ENCODE measurements at regions not wholly inside any gene's neighbourhood (a gene's known extent, or its start where the extent isn't known, plus 50 kb on each side); places are given as distances from the start of the nearest gene placed in this dataset.
"Not testable (repeated sequence)": the region's sequence is repeated elsewhere in the genome, so short reads cannot be mapped to it uniquely, and the experiment has no call there.

DNA sequence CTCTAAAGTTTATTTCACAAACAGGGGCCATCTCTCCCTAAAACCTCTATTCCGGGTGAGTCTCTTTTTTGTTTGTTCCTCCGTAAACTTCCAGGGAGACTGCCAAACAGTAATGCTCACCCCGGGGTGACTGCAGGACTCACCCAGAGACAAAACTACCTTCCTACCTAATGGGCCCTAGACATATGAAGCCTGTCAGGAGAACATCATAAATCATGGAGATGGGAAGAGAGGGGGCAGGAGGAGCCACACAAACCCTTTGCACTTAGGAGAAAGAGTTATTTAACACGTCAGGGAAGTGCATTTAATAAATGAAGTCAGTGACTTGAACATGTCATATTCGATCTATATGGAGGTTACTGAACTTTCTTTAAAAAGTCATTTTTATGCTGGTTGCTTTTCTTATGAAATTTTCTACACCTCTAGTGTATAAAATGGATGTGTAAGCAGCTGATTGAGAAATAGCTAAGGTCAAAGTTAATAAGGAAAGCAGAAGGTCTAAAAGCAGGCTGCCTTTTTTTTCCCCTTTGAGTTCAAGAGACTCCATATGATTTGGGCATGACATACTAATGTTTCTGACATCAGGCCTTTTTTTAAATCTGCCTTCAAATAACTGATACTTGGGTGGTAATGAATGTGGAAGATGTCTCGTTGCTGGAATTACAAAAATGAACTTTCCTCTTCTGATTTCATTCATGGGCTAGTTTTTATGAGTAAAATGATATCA lies 286.9 kb upstream of the USP25 start:
- DNase-seq = no peak

DNA sequence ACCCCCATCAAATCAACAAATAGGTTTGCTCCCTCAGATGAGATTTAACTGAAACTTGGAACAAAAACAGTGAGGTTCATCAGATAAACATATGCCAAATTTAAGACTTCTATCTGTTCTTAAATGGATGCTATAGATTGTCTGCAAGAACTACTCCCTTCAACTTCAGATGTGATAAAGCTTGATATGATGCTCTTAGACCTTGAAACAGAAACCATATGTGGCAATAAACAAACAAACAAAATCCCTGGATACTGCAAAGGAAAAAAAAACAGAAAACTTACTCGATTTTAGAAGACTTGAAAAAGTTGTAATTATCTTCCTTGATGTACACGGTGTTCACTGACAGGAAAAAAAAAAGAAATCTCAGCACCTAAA lies 286.1 kb upstream of the USP25 start:
- DNase-seq = no peak

DNA sequence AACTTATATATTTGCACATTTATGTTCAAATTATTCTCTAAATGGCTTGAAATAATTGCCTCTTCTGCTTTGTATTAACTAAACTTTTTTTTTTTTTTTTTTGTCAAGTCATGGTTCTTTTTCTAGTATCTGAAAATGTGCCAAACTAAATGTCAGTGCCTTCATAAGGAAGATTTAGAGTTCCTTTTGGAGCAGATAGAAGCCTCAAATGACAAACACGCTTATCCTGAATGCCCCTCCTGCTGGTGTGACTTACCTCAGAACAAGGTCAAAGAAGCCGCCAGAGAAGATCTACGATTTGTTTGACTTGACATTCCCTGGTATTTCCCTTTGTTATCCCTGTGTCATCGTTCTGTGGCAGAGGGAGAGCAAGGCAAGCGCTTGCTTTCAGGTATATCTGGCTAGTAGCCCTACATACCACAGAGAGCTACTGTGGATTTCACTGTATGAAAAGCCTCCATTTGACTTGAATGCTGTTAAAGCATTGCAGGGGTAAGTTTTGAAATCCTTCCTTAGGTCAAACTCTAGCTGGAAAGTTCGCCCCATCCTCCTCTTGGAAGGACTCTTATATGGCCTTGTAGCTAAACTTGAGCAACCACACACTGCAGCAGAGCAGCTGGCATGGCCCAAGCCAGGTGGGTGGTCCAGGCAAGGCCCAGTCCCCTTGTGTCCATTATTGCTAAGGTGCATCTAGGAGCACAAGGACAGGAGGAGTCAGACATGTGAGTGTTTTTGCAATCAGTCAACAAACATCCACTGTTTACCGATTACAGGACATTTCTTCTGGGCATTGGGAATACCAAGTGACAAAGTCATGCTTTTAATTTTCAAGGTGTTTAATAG lies 285.4 kb upstream of the USP25 start:
- no peak for DNase-seq

DNA sequence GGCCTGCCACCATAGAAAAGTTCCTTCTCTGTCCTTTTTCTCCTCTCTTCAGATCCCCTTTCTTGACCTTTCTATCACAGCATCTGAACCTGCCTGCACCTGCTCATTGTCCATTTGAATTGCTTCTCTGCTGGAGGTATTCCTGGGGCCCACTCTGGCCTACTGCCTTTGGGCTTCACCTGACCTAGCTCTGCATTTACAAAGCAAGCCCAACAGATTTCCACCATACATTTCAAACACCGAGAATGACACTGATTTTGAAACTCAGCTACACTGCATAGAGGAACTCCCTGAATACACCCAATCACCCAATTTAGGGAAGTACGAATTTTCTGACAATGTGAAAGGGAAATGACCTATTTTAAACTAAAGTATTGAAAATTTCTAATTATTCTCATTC lies 284.5 kb upstream of the USP25 start:
- DNase-seq = no peak

DNA sequence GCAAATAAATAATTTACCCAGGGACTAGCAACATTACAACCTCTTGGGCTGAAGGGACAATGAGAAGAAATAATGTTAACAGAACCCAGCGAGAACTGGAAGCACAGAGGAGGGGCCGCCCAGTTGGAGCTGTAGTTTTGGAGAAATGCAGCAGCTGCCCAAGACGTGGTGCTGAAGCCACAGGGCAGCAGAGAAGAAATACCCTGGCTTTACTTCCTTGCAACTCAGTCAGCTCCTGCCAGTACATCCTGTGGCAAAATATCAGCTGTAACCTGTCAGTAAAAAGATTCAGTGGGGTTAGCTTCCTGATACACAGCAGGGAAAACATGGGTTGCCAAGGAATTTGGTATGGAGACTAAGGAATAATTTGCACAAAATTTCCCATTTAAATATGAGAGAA lies 283.6 kb upstream of the USP25 start:
- DNase-seq = no peak

DNA sequence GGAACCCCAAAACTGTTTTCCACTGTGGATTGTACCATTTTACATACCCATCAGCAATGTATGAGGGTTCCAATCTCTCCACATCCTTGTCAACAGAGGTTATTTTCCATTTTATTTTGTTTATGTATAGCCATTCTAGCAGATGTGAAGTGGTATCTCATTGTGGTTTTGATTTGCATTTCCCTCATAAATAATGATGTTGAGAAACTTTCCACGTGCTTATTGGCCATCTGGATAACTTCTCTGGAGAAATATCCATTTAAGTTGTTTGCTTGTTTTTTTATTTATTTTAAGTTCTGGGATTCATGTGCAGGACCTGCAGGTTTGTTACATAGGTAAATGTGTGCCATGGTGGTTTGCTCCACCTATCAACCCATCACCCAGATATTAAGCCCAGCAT lies 280.2 kb upstream of the USP25 start:
- DNase-seq = no peak

- no peak for DNase-seq
These were observed 276.5 kb upstream of the USP25 start for GRCh38 chr21:15453261-15453660.

GRCh38 chr21:15453785-15454184 lies 276.0 kb upstream of the USP25 start:
- DNase-seq = not testable (repeated sequence)

DNA sequence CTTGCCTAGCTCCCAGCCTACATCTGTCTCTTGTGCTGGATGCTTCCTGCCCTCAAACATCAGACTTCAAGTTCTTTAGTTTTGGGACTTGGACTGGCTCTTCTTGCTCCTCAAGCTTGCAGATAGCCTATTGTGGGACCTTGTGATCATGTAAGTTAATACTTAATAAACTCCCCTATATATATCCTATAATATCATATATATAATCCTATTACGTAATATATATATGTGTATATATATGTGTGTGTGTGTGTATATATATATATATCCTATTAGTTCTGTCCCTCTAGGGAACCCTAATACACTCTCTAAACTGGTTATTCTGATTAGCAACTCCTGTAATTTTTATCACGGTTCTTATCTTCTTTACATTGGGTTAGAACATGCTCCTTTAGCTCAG lies 274.9 kb upstream of the USP25 start:
- DNase-seq = not testable (repeated sequence)

GRCh38 chr21:15455819-15456462 lies 273.8 kb upstream of the USP25 start:
- no peak for DNase-seq

DNA sequence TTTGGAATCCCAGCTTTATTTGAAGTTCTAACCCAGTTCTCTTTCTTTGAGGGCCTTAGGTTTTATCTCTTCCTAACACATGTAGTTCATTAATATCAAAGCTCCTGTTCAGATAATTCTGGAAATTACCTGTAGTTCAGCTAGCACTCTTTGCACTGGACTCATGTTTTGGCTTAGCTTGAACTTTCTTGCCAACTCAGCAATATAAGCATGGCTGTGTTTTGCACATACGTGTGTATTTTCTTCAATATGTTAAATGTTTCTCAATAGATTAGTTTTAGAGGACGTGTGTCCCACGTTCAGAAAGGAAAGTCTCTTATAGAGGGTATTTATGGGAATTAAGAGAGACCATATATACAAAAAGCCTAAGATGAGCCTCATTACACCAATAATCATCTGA lies 271.8 kb upstream of the USP25 start:
- no peak for DNase-seq

DNA sequence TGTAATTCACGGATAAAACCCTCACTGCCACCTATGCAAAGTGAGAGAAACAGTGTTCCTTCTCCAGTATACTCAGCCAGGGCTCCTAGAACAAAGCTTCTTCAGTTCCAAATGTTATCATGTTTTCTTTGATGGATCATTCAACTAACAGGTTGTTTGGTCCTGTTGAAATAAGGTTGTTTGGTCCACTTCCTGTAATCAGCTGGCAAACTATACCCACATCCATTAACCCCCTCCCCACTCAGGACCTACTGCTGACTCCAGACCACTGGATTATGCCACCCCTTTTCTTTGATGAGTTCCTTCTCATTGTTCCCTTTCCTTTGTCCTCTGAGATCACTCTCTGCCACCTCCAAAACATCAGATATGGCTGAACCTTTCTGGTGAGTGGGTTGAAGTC lies 267.7 kb upstream of the USP25 start:
- no peak for DNase-seq

DNA sequence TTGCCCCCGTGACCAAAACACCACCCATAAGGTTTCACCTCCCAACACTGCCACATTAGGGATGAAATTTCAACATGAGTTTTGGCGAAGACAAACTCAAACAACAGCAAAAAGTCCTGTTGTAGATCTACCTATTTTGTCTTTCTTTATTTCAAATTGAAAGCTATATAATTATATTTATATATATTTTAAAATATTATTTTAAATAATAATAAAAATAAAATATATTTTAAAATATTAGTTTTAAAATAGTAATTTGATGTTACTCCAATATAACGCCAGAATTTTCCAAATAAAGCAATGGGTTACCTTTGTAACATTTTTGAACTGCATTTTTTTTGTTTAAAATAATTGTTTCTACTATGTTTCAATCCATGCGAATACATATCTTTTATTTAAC lies 263.5 kb upstream of the USP25 start:
- no peak for DNase-seq

DNA sequence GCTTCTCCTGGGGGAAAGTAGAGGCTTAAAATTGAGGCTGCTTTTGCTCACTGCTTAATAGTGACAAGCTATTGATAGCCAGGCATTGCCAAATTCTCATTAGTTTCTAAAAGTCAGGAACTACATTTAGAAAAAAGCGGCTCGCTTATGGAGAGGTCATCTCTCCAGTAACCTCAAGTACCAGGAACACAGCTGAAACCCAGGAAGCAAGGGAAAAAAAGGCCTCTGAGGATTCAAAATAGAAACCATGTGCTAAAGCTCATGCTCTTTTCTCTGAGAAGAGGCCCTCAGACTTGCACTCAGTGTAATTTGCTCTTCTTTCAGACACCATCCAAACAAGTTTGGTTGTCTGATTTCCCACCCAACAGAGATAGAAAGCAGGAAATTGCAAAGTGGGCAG lies 261.4 kb upstream of the USP25 start:
- DNase-seq = no peak

- no peak for DNase-seq
These were observed 257.4 kb upstream of the USP25 start for GRCh38 chr21:15472108-15473040.

- DNase-seq = not testable (repeated sequence)
These were observed 252.0 kb upstream of the USP25 start for GRCh38 chr21:15477773-15478172.

- DNase-seq = no peak
These were observed 249.6 kb upstream of the USP25 start for GRCh38 chr21:15480160-15480559.

GRCh38 chr21:15483138-15483780 lies 246.5 kb upstream of the USP25 start:
- peak; percentile 55 for DNase-seq

DNA sequence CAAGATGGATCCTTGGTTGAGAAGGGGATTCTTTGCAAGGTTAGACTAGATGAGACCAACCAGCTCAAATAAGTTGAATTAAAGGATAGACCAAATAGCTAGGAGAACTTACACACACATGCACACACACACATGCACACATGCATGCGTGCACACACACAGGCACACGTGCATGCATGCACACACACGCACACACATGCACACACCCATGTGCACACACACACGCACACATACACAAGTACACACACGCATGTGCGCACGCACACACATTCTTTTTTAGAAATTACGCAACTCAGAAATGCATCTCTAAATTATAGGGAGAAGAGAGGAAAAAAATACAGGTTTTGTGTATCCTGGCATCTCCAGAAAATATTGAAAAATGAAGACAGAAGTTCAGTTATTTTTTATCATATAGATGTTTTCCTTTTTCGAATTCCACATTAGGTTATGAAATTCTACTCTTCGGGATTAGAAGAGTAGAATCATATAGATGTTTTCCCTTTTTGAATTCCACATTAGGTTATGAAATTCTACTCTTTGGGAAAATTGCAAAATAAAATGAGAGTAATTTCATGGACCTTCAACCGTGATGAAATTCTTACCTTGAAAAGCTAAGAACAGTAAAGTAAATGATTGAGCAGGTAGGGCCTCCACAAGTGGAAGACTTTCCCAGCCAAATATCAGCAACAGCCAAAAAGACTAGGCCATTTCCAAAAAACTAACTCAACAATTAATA lies 243.2 kb upstream of the USP25 start:
- DNase-seq = no peak

DNA sequence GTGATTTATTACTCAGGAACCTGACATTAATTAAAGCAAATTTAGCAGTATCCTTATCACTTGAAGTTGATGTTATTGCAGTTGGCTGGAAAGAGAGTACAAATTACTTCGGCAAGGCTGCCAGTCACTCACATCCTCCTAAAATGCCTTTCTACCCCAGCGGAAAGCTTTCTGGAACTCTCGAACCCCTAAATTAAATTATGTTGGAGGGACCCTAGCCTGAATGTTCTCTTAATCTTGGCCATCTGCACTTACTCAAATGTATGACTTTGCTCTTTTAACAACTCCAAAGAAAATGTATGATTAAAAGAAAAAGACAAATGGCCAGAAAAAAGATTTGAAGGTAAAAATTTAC lies 242.6 kb upstream of the USP25 start:
- DNase-seq = no peak

GRCh38 chr21:15491100-15491499 lies 238.7 kb upstream of the USP25 start:
- DNase-seq = no peak

DNA sequence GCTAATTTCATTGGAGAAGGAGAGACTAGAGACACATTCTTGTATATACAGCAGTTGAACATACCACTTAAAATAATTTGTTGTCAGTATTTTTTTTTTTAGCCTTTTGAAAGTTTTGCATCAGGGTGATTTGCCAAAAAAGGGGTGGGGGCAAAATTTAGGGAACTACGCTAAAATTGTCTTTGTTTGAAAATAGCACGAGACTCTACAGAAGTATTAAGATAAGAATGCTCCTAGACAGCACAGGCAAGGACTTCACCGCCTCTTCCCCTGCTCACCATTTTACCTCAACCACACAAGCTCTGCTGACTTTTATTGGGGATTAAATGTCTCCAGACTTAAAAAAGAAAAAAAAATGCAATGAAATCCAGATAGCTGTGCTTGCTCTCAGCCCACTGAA lies 236.1 kb upstream of the USP25 start:
- DNase-seq = no peak
